B cell (primary cell): ENCODE measurements at regions not wholly inside any gene's neighbourhood (a gene's known extent, or its start where the extent isn't known, plus 50 kb on each side); places are given as distances from the start of the nearest gene placed in this dataset.

ENCODE experiments used
- ATAC-seq: fragments of 200-7000 bp; cut with Tn5 transposase; one replicate; pipeline ENCODE4 v1.10.0; 2021; ENCODE audit warnings: low read depth, mild to moderate bottlenecking, moderate number of reproducible peaks, moderate library complexity
- CTCF ChIA-PET: fragments of 350-600 bp; sonication (Branson Sonifier 250); formaldehyde crosslinking; loops from one replicate; lab custom pipeline; 2021; ENCODE audit warnings: antibody characterized with exemption, inconsistent platforms; lab: Charles Lee
- POLR2A ChIA-PET: fragments of 350-600 bp; sonication (Branson Sonifier 250); formaldehyde crosslinking; loops from one replicate; lab custom pipeline; 2021; ENCODE audit warnings: antibody characterized with exemption; lab: Charles Lee
- DNase-seq: peaks from one replicate; pipeline ENCODE4 v3.0.0; 2013
- H2AFZ ChIP-seq: 2 replicates; pipeline ENCODE4 v1.6.1; 2012; ENCODE audit warnings: mild to moderate bottlenecking, low read depth, low read length; ENCODE audit not compliant: insufficient read depth, poor library complexity, severe bottlenecking
- H3K27ac ChIP-seq, 2 donors: 1 replicate in 1 of 2; 2 replicates in 1 of 2; pipeline ENCODE4 v1.5.1; 2012 to 2013; ENCODE audit warnings: low read length in 2 of 2, mild to moderate bottlenecking in 2 of 2, moderate library complexity in 1 of 2
- H3K27me3 ChIP-seq, 4 experiments: fragments of 200-600 bp in 1 of 4; sonication (generic) in 1 of 4; replicated peaks in 1 of 4; 1 replicate in 2 of 4; 2 replicates in 2 of 4; pipeline versions ENCODE4 v1.6.1 to v1.7.0; 2013 to 2016; ENCODE audit warnings: low read length in 3 of 4, mild to moderate bottlenecking in 2 of 4, mixed read lengths in 1 of 4, moderate library complexity in 1 of 4; ENCODE audit not compliant: insufficient read depth in 4 of 4, control insufficient read depth in 3 of 4; ENCODE audit errors: control extremely low read depth in 1 of 4
- H3K36me3 ChIP-seq, 2 experiments: replicated peaks in 1 of 2; 1 replicate in 1 of 2; 2 replicates in 1 of 2; pipeline versions ENCODE4 v1.6.1 to v1.7.1; 2013; ENCODE audit warnings: low read length in 1 of 2; ENCODE audit not compliant: insufficient read depth in 2 of 2, control insufficient read depth in 1 of 2; ENCODE audit errors: control extremely low read depth in 1 of 2, extremely low read depth in 1 of 2
- H3K4me1 ChIP-seq, 2 donors: fragments of 200-600 bp in 1 of 2; sonication (generic) in 1 of 2; 1 replicate in 1 of 2; 2 replicates in 1 of 2; pipeline versions ENCODE4 v1.5.1 to v1.6.1; 2013 to 2017; ENCODE audit warnings: low read length in 2 of 2; ENCODE audit not compliant: control insufficient read depth in 2 of 2, insufficient read depth in 2 of 2
- H3K4me2 ChIP-seq: replicated peaks from 2 replicates; pipeline ENCODE3; 2012; ENCODE audit warnings: mild to moderate bottlenecking, low read depth, low read length; ENCODE audit not compliant: poor library complexity, severe bottlenecking
- H3K4me3 ChIP-seq, 5 experiments: fragments of 200-600 bp in 1 of 5; sonication (generic) in 1 of 5; 1 replicate in 3 of 5; 2 replicates in 2 of 5; pipeline versions ENCODE4 v1.5.1 to v1.7.0; 2011 to 2016; ENCODE audit warnings: low read length in 4 of 5, mild to moderate bottlenecking in 4 of 5, low read depth in 2 of 5, control low read depth in 1 of 5, moderate library complexity in 1 of 5; ENCODE audit not compliant: insufficient read depth in 1 of 5; ENCODE audit errors: control extremely low read depth in 1 of 5, extremely low read depth in 1 of 5
- H3K79me2 ChIP-seq: fragments of 200-600 bp; sonication (generic); one replicate; pipeline ENCODE4 v1.6.0; 2016; ENCODE audit warnings: low read length; ENCODE audit not compliant: control insufficient read depth, insufficient read depth
- H3K9ac ChIP-seq: fragments of 200-600 bp; sonication (generic); 2 replicates; pipeline ENCODE4 v1.6.1; 2017; ENCODE audit warnings: mild to moderate bottlenecking, low read length, moderate library complexity
- H3K9me3 ChIP-seq, 3 donors: one replicate each; pipeline versions ENCODE4 v1.6.1 to v1.7.1; 2013; ENCODE audit warnings: low read length in 2 of 3; ENCODE audit not compliant: control insufficient read depth in 2 of 3, insufficient read depth in 1 of 3; ENCODE audit errors: control extremely low read depth in 1 of 3
- H4K20me1 ChIP-seq: 2 replicates; pipeline ENCODE4 v1.6.0; 2012; ENCODE audit warnings: mild to moderate bottlenecking, low read length; ENCODE audit not compliant: insufficient read depth, control insufficient read depth, poor library complexity, severe bottlenecking
- H3K27ac Mint-ChIP-seq: one replicate; pipeline ENCODE4 v1.8.0; 2021; ENCODE audit warnings: mixed read lengths
- H3K27me3 Mint-ChIP-seq: one replicate; pipeline ENCODE4 v1.8.0; 2021; ENCODE audit warnings: mixed read lengths
- H3K4me1 Mint-ChIP-seq: one replicate; pipeline ENCODE4 v1.8.0; 2021; ENCODE audit warnings: mixed read lengths
- H3K4me3 Mint-ChIP-seq: one replicate; pipeline ENCODE4 v1.8.0; 2021; ENCODE audit warnings: mixed read lengths
- H3K9me3 Mint-ChIP-seq: one replicate; pipeline ENCODE4 v1.8.0; 2022; ENCODE audit warnings: mixed read lengths; ENCODE audit not compliant: insufficient read depth
- EZH2 ChIP-seq: IDR thresholded peaks from 2 replicates; pipeline ENCODE4 v1.6.1; 2012; ENCODE audit warnings: borderline replicate concordance, low read depth, mild to moderate bottlenecking, moderate library complexity, low read length; ENCODE audit not compliant: insufficient read depth, poor library complexity, severe bottlenecking
- WGBS: methylation state at CpG from one replicate; pipeline ENCODE4 v1.1.5; 2013; ENCODE audit warnings: missing lambda C conversion rate; ENCODE audit not compliant: insufficient coverage; 5-methylcytosine and 5-hydroxymethylcytosine counted together
- intact Hi-C: fragments of 100-400 bp; cut with micrococcal nuclease; formaldehyde crosslinking; loops from one replicate; pipeline ENCODE4 v1.10.0; 2022
- TF ChIP-seq, protein P1 (sequence below): fragments of 200-600 bp; IDR thresholded peaks from one replicate; pipeline ENCODE4 v1.8.0; 2022; ENCODE audit warnings: antibody characterized with exemption, mild to moderate bottlenecking

DNA sequence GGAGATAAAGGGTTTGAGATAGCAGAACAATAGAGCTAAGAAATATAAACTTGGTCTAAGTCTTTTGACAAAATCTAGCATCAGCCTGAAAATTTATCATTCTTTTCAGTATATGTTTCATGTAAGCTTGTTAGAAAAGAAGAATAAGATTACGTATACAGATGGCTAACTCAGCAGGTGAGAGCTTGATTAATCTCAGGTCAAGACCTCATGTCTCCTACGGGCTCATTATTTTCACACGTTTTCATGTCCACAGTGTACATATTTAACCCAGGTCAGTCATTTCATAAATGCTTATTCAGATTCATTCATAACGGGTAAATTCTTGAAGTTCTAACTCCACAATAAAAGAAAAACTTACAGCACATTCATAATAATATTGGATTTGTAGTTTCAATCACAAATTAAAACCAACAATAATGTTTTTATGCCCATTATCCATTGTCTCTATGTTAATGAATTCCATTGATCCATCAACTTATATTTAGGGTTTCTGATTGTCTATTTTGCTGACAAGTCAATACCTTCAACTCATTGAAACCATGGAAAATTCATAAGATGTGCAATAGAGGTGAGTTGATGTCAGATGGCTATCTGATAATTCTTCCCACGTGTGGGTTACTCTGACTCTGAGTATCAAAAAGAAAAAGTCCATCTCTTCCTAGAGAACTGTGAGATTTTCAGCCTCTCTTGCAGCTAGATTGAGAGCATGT is 102.6 kb downstream of the CASP12 start:
- H3K36me3 ChIP-seq: no peaks in the 10 kb centered on the region
- no peak overlapping the region for H3K4me3 ChIP-seq
- no CpG with 5 or more reads among the region's 5 CpGs for WGBS
- Mint-ChIP-seq H3K27me3 (no peaks in the 10 kb centered on the region), H3K27ac (no peak overlapping the region), H3K4me3 (no peak overlapping the region), H3K9me3 (peaks cover 4% of the 10 kb centered on the region), H3K4me1 (peaks cover 30% of the 10 kb centered on the region)
- H3K4me2 ChIP-seq: no peak overlapping the region
- no peak overlapping the region for H3K9ac ChIP-seq
- H3K79me2 ChIP-seq: no peaks in the 10 kb centered on the region
- H4K20me1 ChIP-seq: no peaks in the 10 kb centered on the region
- ChIA-PET CTCF (no interaction called here), POLR2A (no interaction called here)
- H3K27ac ChIP-seq: no peak overlapping the region
- DNase-seq: no peak
- peaks cover 0 to 7% (median 3%) of the 10 kb centered on the region in 3 donors for H3K9me3 ChIP-seq
- H3K4me1 ChIP-seq: peaks cover 12 to 18% of the 10 kb centered on the region in 2 donors
- ATAC-seq: no peak
- H2AFZ ChIP-seq: no peak overlapping the region
- H3K27me3 ChIP-seq: no peaks in the 10 kb centered on the region
- intact Hi-C loops: loop anchor here (5.0 to 10.0 kb wide), 2 partner anchors 42 to 249 kb away; partner anchors contain the start of gene CARD16
- TF ChIP-seq, protein P1, sequence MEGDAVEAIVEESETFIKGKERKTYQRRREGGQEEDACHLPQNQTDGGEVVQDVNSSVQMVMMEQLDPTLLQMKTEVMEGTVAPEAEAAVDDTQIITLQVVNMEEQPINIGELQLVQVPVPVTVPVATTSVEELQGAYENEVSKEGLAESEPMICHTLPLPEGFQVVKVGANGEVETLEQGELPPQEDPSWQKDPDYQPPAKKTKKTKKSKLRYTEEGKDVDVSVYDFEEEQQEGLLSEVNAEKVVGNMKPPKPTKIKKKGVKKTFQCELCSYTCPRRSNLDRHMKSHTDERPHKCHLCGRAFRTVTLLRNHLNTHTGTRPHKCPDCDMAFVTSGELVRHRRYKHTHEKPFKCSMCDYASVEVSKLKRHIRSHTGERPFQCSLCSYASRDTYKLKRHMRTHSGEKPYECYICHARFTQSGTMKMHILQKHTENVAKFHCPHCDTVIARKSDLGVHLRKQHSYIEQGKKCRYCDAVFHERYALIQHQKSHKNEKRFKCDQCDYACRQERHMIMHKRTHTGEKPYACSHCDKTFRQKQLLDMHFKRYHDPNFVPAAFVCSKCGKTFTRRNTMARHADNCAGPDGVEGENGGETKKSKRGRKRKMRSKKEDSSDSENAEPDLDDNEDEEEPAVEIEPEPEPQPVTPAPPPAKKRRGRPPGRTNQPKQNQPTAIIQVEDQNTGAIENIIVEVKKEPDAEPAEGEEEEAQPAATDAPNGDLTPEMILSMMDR: no peak
- no peak for TF ChIP-seq EZH2

DNA sequence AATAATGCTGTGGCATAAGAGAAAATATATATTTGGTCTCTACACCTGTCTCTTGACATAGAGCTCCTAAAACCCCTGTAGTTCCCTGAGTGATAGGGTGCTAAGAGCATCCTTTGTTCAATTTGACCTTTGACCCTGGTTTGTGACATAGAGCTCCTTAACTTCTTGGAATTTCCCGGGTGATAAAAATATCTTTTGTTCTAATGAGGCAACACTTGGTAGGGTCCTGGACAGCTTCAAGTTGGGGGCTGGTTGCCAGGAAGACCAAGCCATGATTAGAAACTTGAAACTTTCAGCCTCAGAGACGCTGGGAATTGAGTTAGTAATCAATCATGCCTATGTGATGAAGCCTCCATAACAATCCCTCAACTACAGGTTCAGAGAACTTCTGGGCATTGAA is 105.4 kb downstream of the CASP12 start:
- CTCF ChIA-PET: interaction anchor here (0.7 kb wide), 1 partner anchor 52 kb away, joined by 4 read pairs; no protein-coding TSS in a partner anchor
- intact Hi-C loops: loop anchor here (10.0 kb wide), 1 partner anchor 252 kb away; the partner anchor contains the start of gene CARD16

More for the DNA sequence above, 105.4 kb downstream of the CASP12 start:
- Histone ChIP-seq H3K4me3 (no peak overlapping the region), H3K79me2 (no peaks in the 10 kb centered on the region), H3K9ac (no peak overlapping the region), H3K27ac (no peak overlapping the region), H3K4me1 (peaks cover 0 to under 1% of the 10 kb centered on the region in 2 donors), H3K4me2 (no peak overlapping the region), H3K9me3 (peaks cover 0 to 7% (median 3%) of the 10 kb centered on the region in 3 donors), H3K27me3 (no peaks in the 10 kb centered on the region), H2AFZ (no peak overlapping the region), H4K20me1 (no peaks in the 10 kb centered on the region), H3K36me3 (no peaks in the 10 kb centered on the region)
- POLR2A ChIA-PET: no interaction called here
- no CpG with 5 or more reads among the region's 2 CpGs for WGBS
- Mint-ChIP-seq H3K27me3 (no peaks in the 10 kb centered on the region), H3K4me1 (peaks cover 6% of the 10 kb centered on the region), H3K27ac (no peak overlapping the region), H3K9me3 (peaks cover 4% of the 10 kb centered on the region), H3K4me3 (no peak overlapping the region)
- no peak for DNase-seq
- TF ChIP-seq EZH2: no peak
- TF ChIP-seq, protein P1: no peak
- ATAC-seq: no peak
